Kidney (tissue), 13 donors: ENCODE measurements at regions not wholly inside any gene's neighbourhood (a gene's known extent, or its start where the extent isn't known, plus 50 kb on each side); places are given as distances from the start of the nearest gene placed in this dataset.

Source experiments
- DNase-seq, 5 donors: peaks; one replicate each; pipeline ENCODE4 v3.0.0-alpha.2; 2013 to 2020
- FAIRE-seq: peaks from 2 replicates; lab custom pipeline; 2012; peaks lifted over from hg19 to GRCh38; lab: Jason Lieb, UNC
- H3K27ac ChIP-seq, 2 donors: one replicate each; pipeline ENCODE4 v1.7.0; 2013; ENCODE audit warnings: low read depth in 2 of 2, low read length in 2 of 2, inconsistent platforms in 1 of 2
- H3K27me3 ChIP-seq: one replicate; pipeline ENCODE4 v1.7.1; 2013; ENCODE audit warnings: low read length, inconsistent platforms; ENCODE audit not compliant: control insufficient read depth, insufficient read depth
- H3K36me3 ChIP-seq, 3 donors: one replicate each; pipeline versions ENCODE4 v1.7.0 to v1.7.1; 2013; ENCODE audit warnings: low read length in 3 of 3, control low read depth in 1 of 3, inconsistent platforms in 1 of 3; ENCODE audit not compliant: insufficient read depth in 3 of 3, control insufficient read depth in 2 of 3
- H3K4me1 ChIP-seq, 3 donors: one replicate each; pipeline versions ENCODE4 v1.7.0 to v1.7.1; 2013; ENCODE audit warnings: low read length in 3 of 3, inconsistent platforms in 1 of 3, low read depth in 1 of 3; ENCODE audit not compliant: control insufficient read depth in 2 of 3, insufficient read depth in 2 of 3
- H3K4me3 ChIP-seq, 3 donors: one replicate each; pipeline versions ENCODE4 v1.7.0 to v1.8.1; 2013; ENCODE audit warnings: low read length in 3 of 3, control low read depth in 1 of 3, inconsistent platforms in 1 of 3
- H3K9ac ChIP-seq, 3 donors: one replicate each; pipeline versions ENCODE4 v1.7.0 to v1.7.1; 2013; ENCODE audit warnings: low read length in 3 of 3, control low read depth in 1 of 3, inconsistent platforms in 1 of 3
- H3K9me3 ChIP-seq, 3 donors: one replicate each; pipeline versions ENCODE4 v1.7.0 to v1.7.1; 2013; ENCODE audit warnings: low read length in 3 of 3, control low read depth in 1 of 3, inconsistent platforms in 1 of 3; ENCODE audit not compliant: control insufficient read depth in 2 of 3, insufficient read depth in 1 of 3
- CTCF ChIP-seq: IDR thresholded peaks from 3 replicates; pipeline ENCODE4 v1.5.1; 2012; ENCODE audit warnings: mild to moderate bottlenecking, moderate library complexity, borderline replicate concordance; ENCODE audit not compliant: insufficient read depth; ENCODE audit errors: extremely low read depth
- intact Hi-C: fragments of 100-400 bp; cut with DNase I; formaldehyde crosslinking; loops from one replicate; pipeline ENCODE4 v1.11.1; 2022
- donor health status: control.
- donor health status: control.
- donor health status: control.
- donor health status: control.
- donor health status: control.
- donor health status: DM: yes; HTN: yes; CAD: no.
- donor health status: Normal renal cell carcinoma (clear cell type).

DNA sequence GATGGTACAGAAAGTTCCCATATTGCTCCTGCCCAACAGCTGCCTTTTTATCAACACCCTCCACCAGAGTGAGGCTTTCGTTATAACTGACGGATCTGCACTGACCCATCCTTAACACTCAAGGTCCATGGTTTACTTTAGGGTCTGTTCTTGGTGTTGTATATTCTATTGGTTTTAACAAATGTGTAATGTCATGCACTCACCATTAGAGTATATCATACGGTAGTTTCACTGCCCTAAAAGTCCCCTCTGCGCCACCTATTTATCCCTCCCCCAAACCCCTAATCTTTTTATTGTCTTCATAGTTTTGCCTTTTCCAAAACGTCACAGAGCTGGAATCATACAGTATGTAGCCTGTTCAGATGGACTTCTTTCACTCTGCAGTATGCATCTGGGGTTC, 102.8 kb upstream of the TNS3 start:
- no peak for TF ChIP-seq CTCF
- Histone ChIP-seq H3K27me3 (no peaks in the 10 kb centered on the region), H3K9ac (no peak overlapping the region), H3K4me3 (no peak overlapping the region), H3K27ac (no peak overlapping the region), H3K9me3 (no peaks in the 10 kb centered on the region), H3K4me1 (peaks cover 0 to 10% (median 5%) of the 10 kb centered on the region in 3 donors), H3K36me3 (no peaks in the 10 kb centered on the region)
- intact Hi-C loops = no loop called here
- no peak for DNase-seq
- FAIRE-seq = no peak

DNA sequence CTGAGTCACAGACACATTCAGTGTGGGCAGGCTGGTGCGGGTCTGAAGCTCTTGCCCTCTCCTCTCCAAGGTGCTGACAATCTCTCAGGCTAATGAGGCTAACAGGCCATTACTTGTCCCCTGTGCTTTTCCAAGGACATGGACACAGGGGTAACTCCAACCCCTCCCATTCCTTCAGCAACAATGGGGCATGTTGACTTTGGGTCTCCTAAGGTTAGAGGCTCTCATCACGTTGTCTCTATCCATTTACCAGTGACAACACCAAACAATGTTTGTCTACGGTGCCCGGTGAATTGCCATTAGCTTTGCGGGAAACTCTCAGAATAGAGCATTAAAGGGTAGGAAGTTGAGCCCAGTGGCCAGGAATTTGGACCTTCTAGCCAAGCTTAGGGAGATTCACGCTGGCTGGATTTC, 101.6 kb upstream of the TNS3 start:
- H3K36me3 ChIP-seq = no peaks in the 10 kb centered on the region
- H3K9ac ChIP-seq = no peak overlapping the region
- DNase-seq (no peak), FAIRE-seq (no peak)
- no peaks in the 10 kb centered on the region for H3K4me1 ChIP-seq
- no peaks in the 10 kb centered on the region for H3K27me3 ChIP-seq
- H3K4me3 ChIP-seq = no peak overlapping the region
- intact Hi-C loops = no loop called here
- no peak for TF ChIP-seq CTCF
- H3K27ac ChIP-seq = no peak overlapping the region
- H3K9me3 ChIP-seq = no peaks in the 10 kb centered on the region

- no peaks in the 10 kb centered on the region for H3K9me3 ChIP-seq
- no peak overlapping the region for H3K4me3 ChIP-seq
- H3K36me3 ChIP-seq = no peaks in the 10 kb centered on the region
- TF ChIP-seq CTCF = no peak
- no peak for DNase-seq
- H3K9ac ChIP-seq = no peak overlapping the region
- intact Hi-C loops = no loop called here
- no peak overlapping the region for H3K27ac ChIP-seq
- no peaks in the 10 kb centered on the region for H3K27me3 ChIP-seq
- no peaks in the 10 kb centered on the region for H3K4me1 ChIP-seq
- FAIRE-seq = no peak
These were observed 101.0 kb upstream of the TNS3 start for GRCh38 chr7:47682874-47683273.

- FAIRE-seq = no peak
These were observed 99.4 kb upstream of the TNS3 start for GRCh38 chr7:47681249-47681810.

More at GRCh38 chr7:47681249-47681810, 99.4 kb upstream of the TNS3 start:
- no peaks in the 10 kb centered on the region for H3K4me1 ChIP-seq
- no peak overlapping the region for H3K27ac ChIP-seq
- no peaks in the 10 kb centered on the region for H3K27me3 ChIP-seq
- no peak overlapping the region for H3K4me3 ChIP-seq
- intact Hi-C loops = no loop called here
- H3K9me3 ChIP-seq = peaks cover 0 to 11% (median 0%) of the 10 kb centered on the region in 3 donors
- H3K36me3 ChIP-seq = no peaks in the 10 kb centered on the region
- no peak for TF ChIP-seq CTCF
- H3K9ac ChIP-seq = no peak overlapping the region
- no peak for DNase-seq
